NCI-H748 (cell line): ENCODE measurements at regions not wholly inside any gene's neighbourhood (a gene's known extent, or its start where the extent isn't known, plus 50 kb on each side); places are given as distances from the start of the nearest gene placed in this dataset.

Source experiments
- DNase-seq: peaks from one replicate; lab custom pipeline; 2025; ENCODE audit not compliant: unreplicated experiment; lab: John Stamatoyannopoulos, UW

- peak; percentile 39 for DNase-seq
Measured at GRCh38 chr2:138964418-138964817, 184.2 kb upstream of the NXPH2 start.

GRCh38 chr2:138962686-138963085, 182.5 kb upstream of the NXPH2 start:
- no peak for DNase-seq

- peak; percentile 7 for DNase-seq
Measured at GRCh38 chr2:138960191-138960590, 180.0 kb upstream of the NXPH2 start.

- no peak for DNase-seq
Measured at GRCh38 chr2:138959031-138959430, 178.8 kb upstream of the NXPH2 start.

GRCh38 chr2:138956116-138956515, 175.9 kb upstream of the NXPH2 start:
- peak; percentile 10 for DNase-seq

- no peak for DNase-seq
Measured at GRCh38 chr2:138950486-138950885, 170.3 kb upstream of the NXPH2 start.

GRCh38 chr2:138949517-138949916, 169.3 kb upstream of the NXPH2 start:
- DNase-seq: no peak

- no peak for DNase-seq
Measured at GRCh38 chr2:138948070-138948539, 167.9 kb upstream of the NXPH2 start.

- DNase-seq: no peak
Measured at GRCh38 chr2:138943470-138943869, 163.3 kb upstream of the NXPH2 start.

GRCh38 chr2:138942466-138942865, 162.3 kb upstream of the NXPH2 start:
- no peak for DNase-seq

GRCh38 chr2:138931284-138932256, 151.4 kb upstream of the NXPH2 start:
- no peak for DNase-seq

GRCh38 chr2:138930571-138930970, 150.4 kb upstream of the NXPH2 start:
- DNase-seq: no peak

- no peak for DNase-seq
Measured at GRCh38 chr2:138928374-138929021, 148.3 kb upstream of the NXPH2 start.

GRCh38 chr2:138922973-138923563, 142.9 kb upstream of the NXPH2 start:
- DNase-seq: peak; percentile 49

GRCh38 chr2:138919120-138919747, 139.0 kb upstream of the NXPH2 start:
- DNase-seq: peak; percentile 38

- no peak for DNase-seq
Measured at GRCh38 chr2:138910427-138910826, 130.2 kb upstream of the NXPH2 start.

- no peak for DNase-seq
Measured at GRCh38 chr2:138906549-138906948, 126.4 kb upstream of the NXPH2 start.

- no peak for DNase-seq
Measured at GRCh38 chr2:138902239-138902871, 122.2 kb upstream of the NXPH2 start.

GRCh38 chr2:138901530-138901929, 121.3 kb upstream of the NXPH2 start:
- no peak for DNase-seq

- DNase-seq: no peak
Measured at GRCh38 chr2:138898855-138899254, 118.7 kb upstream of the NXPH2 start.

- DNase-seq: no peak
Measured at GRCh38 chr2:138897274-138897673, 117.1 kb upstream of the NXPH2 start.
